Fibroblast of the aortic adventitia (primary cell): ENCODE measurements at regions not wholly inside any gene's neighbourhood (a gene's known extent, or its start where the extent isn't known, plus 50 kb on each side); places are given as distances from the start of the nearest gene placed in this dataset.

Experiments used
- DNase-seq: peaks from one replicate; pipeline ENCODE4 v3.0.0-alpha.2; 2010; ENCODE audit warnings: low read depth
- H3K4me3 ChIP-seq: 2 replicates; pipeline ENCODE4 v1.5.1; 2011; ENCODE audit warnings: low read depth, mild to moderate bottlenecking, control low read depth, low read length, moderate library complexity
- CTCF ChIP-seq: IDR thresholded peaks from 2 replicates; pipeline ENCODE4 v1.5.1; 2011; ENCODE audit warnings: mild to moderate bottlenecking, low read length, control low read depth, inconsistent platforms; ENCODE audit not compliant: insufficient read depth

GRCh38 chr14:29222006-29222405 is 455.4 kb downstream of the FOXG1 start:
- no peak overlapping the region for H3K4me3 ChIP-seq
- DNase-seq = no peak
- TF ChIP-seq CTCF = no peak

GRCh38 chr14:29222671-29223268 is 456.2 kb downstream of the FOXG1 start:
- peak; percentile 81 for TF ChIP-seq CTCF
- DNase-seq = peak; percentile 80
- no peak overlapping the region for H3K4me3 ChIP-seq

GRCh38 chr14:29223947-29224346 is 457.4 kb downstream of the FOXG1 start:
- TF ChIP-seq CTCF = no peak
- DNase-seq = no peak
- no peak overlapping the region for H3K4me3 ChIP-seq

- DNase-seq = peak; percentile 56
Measured at GRCh38 chr14:29227631-29228030, 461.0 kb downstream of the FOXG1 start.

GRCh38 chr14:29232153-29232552 is 465.6 kb downstream of the FOXG1 start:
- H3K4me3 ChIP-seq = no peak overlapping the region
- TF ChIP-seq CTCF = no peak
- no peak for DNase-seq

More at GRCh38 chr14:29227631-29228030, 461.0 kb downstream of the FOXG1 start:
- TF ChIP-seq CTCF = no peak
- H3K4me3 ChIP-seq = no peak overlapping the region

GRCh38 chr14:29232711-29233110 is 466.1 kb downstream of the FOXG1 start:
- TF ChIP-seq CTCF = no peak
- DNase-seq = no peak
- no peak overlapping the region for H3K4me3 ChIP-seq

GRCh38 chr14:29233188-29233587 is 466.6 kb downstream of the FOXG1 start:
- no peak for TF ChIP-seq CTCF
- H3K4me3 ChIP-seq = no peak overlapping the region
- DNase-seq = no peak
